ENCODE measurements at regions not wholly inside any gene's neighbourhood (a gene's known extent, or its start where the extent isn't known, plus 50 kb on each side); places are given as distances from the start of the nearest gene placed in this dataset.
"Not testable (repeated sequence)": the region's sequence is repeated elsewhere in the genome, so short reads cannot be mapped to it uniquely, and the experiment has no call there.

DNA sequence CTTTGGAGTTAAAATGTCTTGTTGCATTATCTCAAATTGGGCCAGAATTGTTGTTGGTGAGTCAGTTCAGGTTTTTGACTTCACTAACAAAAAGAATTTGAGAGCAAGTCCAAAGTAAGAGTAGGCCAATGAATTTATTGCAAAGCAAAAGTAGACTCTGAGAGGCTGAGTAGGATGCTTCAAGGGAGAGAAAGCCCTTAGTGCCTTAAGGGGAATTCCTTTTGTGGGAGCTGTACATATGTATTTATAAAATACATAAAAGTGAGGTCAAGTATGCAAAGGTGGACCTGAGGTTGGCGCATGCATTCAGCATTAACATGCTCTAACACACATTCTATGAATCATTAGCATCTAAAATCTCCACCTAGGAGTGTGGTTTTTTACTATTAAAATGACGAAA, 565.4 kb downstream of the GRXCR1 start:
- DNase-seq, result no peak

DNA sequence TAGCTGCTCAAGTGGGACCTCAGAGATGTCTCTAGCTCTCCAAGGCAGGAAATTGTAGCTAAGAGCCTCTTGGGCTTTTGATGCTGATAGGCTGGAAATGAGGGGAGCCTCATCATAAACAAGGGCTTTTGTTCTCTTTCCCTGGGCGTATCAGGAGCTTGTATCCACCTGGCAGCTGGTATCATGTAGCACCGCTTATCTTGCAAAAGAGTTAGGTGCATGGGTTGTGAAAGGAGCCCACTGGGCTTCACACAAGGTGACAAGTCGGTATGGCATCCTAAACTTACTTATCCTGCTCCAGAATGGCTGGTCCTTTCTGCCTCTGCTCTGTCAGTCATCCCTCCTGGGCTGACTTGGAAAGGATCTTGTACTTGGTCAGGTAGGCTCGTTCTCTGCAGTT, 565.8 kb downstream of the GRXCR1 start:
- DNase-seq, result no peak

DNA sequence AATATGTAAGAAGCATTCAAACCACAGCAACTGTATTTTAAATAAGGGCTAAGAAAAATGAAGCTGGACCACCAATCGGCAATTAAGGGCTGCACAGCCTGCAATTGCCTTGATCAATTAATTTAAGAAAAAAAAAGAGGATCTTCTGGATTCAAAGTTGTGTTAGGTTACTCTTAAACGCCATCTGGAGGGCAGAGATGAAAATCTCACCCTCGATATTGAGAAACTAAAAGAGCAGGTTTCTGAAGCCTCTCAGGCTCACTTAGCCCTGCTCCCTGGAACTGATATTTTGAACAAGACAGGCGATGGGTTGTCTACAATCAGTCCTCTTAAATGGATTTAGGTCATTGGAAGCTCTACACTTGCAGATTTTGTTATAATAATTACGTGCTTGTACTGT, 579.4 kb downstream of the GRXCR1 start:
- no peak for DNase-seq

DNA sequence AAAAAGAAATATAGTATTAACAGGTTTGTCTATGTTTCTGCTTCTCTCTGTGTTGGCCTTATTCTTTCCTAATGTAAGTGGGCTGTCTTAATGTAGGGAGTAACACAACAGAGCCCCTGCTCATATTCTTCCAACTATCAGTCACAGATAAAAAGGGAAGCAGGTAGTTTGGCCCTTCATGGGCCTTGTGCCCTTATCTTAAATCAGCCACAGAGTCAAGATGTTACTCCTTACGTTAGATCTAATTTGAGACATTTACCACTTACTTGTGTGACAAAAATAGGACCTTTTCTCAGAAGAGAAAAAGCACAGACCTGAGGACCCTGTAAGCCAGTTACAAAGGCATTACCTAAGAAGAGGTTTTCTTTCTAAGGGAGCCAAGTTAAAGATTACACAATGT, 589.0 kb downstream of the GRXCR1 start:
- no peak for DNase-seq

DNA sequence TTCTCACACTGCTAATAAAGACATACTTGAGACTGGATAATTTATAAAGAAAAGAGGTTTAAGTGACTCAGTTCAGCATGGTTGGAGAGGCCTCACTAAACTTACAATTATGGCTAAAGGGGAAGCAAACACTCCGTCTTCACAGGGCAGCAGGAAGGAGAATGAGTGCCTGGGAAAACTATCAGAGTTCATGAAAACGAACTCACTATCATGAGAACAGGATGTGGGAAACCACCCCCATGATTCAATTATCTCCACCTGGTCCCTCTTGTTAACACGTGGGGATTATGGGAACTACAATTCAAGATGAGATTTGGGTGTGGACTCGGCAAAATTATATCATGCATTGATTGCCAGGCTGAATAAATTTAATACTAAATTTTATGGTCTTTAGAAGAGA, 592.7 kb downstream of the GRXCR1 start:
- DNase-seq, result no peak

DNA sequence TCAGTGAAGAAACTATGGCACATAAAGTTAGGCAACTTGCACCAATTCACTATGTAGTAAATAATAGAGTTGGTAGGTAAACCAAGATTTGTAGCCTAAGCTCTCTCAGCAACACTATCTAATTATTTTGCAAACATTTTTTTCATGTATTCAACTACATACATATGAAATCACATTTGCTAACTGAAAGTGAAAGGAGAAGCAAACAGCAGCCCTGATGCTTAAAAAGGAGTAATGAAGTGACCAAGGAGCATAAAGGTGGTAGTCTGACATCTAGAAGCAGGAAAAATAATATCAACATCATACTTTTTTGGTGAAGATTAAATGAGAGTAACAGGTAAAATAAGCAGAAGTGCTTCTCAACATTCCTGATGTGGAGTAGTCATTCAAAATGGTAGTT, 603.7 kb downstream of the GRXCR1 start:
- no peak for DNase-seq

DNA sequence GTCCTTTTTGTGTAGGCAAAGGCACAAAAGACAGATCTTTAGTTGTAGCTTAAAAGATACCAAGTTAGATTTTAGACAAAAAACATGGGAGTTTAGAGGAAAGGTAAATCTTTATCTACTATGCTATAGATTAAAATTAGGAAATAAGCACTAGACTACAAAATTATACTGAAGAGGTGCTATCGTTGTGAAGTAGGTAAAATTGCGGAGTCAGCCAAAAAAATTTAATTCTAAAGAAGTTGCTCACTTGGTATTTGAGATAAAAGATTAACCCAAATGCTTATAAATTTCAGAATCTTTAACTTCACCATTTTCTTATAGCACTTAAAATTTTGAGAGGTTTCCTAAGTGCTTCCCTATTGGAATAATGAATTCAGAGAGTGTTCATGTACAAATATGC, 604.1 kb downstream of the GRXCR1 start:
- no peak for DNase-seq

DNA sequence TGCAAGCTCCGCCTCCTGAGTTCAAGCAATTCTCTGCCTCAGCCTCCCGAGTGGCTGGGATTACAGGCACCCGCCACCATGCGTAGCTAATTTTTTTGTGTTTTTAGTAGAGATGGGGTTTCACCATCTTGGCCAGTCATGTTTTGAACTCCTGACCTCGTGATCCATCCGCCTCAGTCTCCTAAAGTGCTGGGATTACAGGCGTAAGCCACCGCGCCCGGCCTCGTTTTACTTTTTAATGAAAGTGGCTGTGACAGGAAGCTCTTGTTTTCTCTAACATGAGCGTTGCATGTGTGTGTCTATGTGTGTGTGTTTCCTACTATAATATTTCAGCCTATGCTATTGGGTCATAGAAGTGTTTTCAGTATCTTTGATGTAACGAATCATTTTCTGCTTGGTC, 613.3 kb downstream of the GRXCR1 start:
- not testable (repeated sequence) for DNase-seq

DNA sequence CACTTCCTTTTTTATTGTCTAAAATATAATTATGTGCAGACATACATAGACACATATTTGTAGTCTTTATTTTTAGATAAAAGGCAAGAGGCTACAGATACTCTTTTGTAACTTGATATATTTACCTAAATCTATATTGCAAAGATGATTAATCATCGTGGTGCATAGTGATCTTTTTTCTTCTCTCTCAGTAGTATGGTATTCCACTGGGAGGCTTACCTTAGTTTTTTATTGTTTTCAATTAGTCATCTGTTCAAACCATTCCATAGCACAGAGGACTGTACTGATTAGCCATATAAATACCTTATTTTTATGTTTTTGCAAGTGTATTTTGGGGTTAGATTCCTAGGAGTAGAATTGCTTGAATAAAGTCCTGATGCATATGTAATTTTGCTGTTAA, 619.7 kb downstream of the GRXCR1 start:
- no peak for DNase-seq

DNA sequence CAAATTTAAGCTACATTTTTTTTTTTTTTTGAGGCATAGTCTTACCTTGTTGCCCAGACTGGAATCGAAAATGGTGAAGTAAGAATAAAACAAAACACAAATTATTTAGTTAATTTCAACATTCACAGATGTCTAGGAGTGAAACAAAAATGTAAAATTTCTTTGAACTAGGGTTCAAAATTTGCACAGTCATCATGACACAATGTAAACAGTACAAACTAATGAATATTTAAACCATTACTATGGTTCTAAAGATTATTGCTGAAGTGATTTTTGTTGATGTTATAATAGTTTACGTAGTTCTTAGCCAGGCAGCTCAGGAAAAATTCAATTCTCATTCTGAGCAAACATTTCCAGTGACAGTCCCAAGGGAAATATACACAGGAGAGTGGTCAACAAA, 633.1 kb downstream of the GRXCR1 start:
- no peak for DNase-seq

DNA sequence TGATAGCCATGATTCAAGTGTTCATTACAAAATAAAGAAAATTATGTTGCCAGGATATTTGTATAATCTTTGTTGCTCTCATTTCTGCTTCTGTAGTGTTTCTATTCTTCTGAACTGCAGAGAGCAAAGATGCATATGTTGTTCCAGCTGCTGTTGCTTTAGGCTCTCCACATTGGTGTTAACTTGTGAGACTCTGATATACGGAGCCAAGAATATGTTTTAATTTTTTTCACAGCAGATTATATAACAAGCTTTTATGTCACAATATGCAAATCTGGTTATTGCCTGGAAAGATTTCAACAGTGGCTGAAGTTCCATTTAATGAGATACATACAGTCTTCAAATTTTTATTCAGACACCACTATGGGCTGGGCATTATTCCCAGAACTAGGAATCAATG, 655.0 kb downstream of the GRXCR1 start:
- DNase-seq, result no peak

DNA sequence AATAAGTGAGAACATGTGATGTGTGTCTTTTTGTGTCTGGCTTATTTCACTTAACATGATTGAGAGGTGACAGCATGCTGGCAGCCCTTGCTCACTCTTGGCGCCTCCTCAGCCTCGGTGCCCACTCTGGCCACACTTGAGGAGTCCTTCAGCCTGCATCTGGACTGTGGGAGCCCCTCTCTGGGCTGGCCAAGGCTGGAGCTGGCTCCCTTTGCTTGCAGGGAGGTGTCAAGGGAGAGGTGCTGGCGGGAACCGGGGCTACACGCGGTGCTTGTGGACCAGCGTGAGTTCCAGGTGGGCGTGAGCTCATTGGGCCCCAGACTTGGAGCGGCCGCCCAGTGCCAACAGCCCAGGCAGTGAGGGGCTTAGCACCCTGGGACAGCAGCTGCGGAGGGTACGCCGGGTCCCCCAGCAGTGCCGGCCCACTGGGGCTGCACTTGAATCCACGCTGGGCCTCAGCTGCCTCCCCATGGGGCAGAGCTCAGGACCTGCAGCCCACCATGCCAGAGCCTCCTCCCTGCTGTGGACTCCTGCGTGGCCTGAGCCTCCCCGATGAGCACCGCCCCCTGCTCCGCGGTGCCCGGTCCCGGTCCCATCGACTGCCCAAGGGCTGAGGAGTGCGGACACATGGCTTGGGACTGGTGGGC, 658.6 kb downstream of the GRXCR1 start:
- DNase-seq, result no peak

DNA sequence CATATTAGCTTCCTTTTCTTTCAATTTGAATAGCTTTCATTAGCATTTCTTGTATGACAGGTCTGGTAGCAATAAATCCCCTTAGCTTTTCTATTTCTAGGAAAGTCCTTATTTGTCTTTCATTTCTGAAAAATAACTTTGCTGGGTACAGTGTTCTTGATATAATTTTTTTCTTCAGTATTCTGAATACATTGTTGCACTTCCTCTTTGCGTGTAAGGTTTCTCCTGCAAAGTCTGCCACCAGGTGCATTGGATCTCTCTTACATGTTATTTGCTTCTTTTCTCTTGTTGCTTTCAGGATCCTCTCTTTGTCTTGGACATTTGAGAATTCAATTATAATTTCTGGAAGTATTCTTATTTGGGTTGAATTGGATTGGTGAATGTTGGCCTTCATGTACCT, 663.7 kb downstream of the GRXCR1 start:
- DNase-seq, result no peak

DNA sequence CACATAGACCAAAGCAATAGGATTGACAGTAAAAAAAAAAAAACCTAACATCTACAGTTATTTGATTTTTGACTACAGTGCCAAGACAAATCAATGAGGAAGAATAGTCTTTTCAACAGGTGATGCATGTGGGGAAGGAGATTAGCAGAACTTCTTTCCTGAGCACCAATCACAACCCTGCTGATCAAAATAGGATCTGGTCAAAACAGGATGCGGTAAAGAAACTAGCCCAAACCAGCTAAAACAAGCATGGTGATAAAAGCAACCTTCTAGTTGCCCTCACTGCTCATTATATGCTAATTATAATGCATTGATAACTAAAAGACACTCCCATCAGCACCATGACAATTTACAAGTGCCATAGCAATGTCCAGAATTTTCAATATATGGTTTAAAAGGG, 667.5 kb downstream of the GRXCR1 start:
- DNase-seq, result no peak

DNA sequence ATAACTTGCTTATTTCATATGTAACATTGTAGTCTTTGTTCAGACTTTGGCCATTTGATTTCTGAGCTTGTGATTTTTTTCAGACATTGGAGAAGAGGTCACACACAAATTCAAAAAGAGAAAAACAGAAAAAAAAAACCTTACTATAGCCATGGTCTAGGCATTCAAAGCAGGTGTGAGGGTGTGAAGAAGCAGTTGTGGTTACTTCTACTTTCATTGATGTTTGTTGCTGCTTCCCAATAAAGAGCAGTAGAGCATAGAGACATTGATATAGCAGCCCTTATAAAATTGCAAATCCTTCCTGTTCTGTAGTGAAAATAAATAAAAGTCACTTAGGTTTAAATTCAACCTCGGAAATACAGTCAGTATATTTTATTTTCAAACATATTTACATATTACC, 671.6 kb downstream of the GRXCR1 start:
- no peak for DNase-seq

DNA sequence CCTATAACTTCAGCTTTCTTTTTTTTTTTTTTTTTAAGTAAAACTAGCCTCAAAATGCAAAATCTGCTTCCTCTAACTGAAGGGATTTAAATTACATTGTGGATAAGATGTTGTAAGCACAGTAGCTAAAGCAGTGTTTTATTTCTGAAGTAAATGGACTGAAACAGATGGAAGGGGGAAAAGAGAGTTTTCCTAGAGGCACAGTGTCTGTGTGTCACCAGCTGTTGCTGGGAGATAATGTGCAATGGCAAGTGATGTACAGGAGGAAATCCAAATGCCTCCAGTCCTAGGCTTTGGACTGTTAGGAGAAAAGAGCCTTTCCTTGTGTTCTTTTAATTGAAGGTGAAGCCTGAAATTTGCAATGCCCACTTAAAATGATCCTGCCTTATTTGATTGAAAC, 672.1 kb downstream of the GRXCR1 start:
- DNase-seq, result no peak

DNA sequence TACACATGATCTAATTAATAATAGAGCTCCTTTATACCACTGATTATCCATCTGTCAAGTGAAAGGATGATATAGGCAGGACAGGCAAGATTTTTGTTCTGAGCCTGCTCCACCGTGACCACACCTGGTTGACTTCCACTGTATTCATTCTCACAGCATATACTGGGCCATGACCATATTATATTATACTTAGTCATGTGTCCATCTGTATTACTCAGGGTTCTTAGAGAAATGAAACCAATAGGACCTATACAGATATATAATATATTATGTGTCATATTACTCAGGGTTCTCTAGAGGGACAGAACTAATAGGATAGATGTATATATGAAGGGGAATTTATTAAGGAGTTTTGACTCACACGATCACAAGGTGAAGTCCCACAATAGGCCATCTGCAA, 675.1 kb downstream of the GRXCR1 start:
- no peak for DNase-seq

DNA sequence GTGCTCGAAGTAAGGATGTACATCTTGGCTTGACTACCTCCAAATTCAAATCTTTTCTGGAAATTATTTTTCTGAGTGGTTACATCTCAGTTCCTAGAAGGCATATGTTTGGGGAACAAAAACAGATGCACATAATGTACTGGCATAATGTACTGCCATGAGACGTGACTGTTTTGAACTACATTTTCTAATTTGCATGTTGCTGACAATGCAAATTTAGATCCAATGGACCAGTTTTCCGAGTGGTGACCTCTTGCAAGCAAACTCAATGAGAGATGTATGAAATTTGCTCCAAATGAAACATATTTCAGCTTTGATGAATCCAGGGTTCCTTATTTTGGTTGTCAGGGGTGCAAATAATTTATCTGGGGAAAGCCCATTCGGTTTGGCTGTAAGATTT, 694.3 kb downstream of the GRXCR1 start:
- no peak for DNase-seq

DNA sequence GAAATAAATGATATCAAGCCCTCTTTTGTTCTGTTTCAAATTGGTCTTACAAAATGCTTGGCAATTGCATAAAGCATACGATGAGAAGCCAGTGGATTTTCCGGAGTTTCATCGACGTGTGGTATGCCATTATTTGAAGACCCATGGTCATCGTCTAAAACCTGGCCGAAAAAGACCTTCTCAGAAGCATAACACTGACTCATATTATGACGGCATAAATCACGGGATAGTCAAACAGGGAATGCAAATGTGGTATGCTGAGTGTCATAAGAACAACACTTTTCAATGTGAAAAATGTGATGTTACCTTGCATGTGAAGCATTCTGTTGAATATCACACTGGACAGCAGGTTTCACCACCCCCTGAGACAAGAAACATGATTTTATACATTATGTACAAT, 695.2 kb downstream of the GRXCR1 start:
- DNase-seq, result no peak

DNA sequence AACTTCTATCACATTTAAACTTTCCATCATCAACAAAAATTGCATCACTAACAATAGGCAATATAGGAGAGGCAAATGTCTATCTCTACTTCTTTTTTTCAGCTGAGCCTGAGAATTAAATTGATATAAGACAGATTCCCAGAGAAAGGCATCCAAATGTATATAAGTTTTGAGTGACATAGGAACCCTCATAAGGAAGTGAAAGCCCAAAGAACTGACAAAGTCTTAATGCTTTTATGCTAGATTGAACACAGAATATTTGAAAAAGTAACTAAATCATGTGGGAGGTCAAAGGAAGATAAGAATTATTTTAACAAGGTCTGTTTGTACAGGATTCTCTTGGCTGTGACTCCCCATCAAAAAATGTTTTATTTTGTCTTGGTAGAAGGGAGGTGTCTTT, 714.9 kb downstream of the GRXCR1 start:
- no peak for DNase-seq

DNA sequence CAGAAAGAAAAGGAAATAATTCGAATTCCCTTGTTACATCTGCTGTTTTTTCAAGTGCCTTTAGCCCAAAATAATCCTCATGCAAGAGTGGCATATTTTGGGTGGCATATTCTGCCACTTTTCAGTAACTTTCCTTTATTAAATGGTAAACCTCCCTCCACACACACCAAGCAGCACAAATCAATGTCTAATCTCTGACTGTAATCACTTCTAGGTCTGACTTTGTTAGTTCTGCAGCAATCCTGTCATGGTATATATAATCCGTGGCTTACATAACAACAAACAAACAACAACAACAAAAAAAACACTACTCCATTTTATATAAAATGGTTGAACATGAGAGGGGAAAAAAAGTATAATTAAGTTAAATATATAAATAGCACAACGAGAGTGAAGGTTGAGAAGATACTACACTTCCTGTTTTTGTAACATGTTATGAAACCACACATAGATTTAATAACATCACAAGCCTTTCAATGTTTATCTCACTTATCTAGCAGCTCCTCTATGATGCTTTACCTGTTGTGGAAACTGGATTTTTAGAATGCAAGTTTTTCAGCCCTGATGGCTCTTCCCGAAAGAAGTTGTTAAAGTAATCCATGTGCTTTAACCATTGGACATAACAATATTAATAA, 715.4 kb downstream of the GRXCR1 start:
- no peak for DNase-seq

DNA sequence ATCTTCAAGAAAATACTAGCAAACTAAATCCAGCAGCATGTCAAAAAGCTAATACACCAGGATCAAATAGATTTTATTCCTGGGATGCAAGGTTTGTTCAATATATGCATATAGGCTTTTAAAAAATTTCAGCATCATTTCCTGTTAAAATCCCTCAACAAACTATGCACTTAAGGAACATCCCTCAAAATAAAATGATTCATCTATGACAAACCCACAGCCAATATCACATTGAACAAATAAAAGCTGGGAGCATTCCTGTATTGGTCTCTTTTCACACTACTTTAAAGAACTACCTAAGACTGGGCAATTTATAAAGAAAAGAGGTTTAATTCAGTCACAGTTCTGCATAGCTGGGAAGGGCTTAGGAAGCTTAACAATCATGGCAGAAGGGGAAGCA, 726.7 kb downstream of the GRXCR1 start:
- DNase-seq, result no peak

DNA sequence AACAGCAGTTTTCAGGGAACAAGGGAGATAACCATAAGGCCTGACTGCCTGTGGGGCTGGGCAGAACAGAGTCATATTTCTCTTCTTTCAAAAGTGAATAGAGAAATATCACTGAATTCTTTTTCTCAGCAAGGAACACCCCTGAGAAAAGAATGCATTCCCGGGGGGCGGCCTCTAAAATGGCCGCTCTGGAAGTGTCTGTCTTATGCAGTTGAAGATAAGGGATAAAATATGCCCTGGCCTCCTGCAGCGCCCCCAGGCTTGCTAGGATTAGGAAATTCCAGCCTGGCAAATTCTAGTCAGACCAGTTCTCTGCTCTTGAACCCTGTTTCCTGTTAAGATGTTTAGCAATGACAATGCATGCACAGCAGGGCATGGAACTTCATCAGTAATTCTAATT, 745.4 kb downstream of the GRXCR1 start:
- not testable (repeated sequence) for DNase-seq

DNA sequence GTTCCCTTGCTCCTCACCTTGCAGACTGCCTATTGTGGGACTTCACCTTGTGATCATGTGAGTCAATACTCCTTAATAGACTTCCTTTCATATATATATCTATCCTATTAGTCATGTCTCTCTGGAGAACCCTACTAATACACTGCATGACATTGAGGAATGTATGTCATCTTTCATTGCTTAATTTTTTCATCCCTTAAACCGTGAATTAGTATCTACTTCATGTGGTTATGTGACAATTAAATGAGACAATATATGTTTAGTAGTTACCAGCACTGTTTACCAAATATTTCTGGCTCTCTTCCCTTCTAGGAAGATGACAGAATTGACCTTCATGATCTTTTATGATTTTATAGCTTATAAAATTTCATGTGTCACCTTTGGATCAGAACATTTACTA, 759.5 kb downstream of the GRXCR1 start:
- DNase-seq, result no peak

DNA sequence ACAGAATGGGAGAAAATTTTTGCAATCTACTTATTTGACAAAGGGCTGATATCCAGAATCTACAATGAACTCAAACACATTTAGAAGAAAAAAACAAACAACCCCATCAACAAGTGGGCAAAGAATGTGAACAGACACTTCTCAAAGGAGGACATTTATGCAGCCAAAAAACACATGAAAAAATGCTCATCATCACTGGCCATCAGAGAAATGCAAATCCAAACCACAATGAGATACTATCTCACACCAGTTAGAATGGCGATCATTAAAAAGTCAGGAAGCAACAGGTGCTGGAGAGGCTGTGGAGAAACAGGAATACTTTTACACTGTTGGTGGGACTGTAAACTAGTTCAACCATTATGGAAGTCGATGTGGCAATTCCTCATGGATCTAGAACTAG, 767.0 kb downstream of the GRXCR1 start:
- not testable (repeated sequence) for DNase-seq

Data from cerebellar nuclear complex (tissue), 1 donor.